GM19452 (cell line): ENCODE measurements at regions not wholly inside any gene's neighbourhood (a gene's known extent, or its start where the extent isn't known, plus 50 kb on each side); places are given as distances from the start of the nearest gene placed in this dataset.

Experiments used
- ATAC-seq: cut with Tn5 transposase; IDR thresholded peaks from one replicate; pipeline ENCODE4 v1.9.1; 2021; ENCODE audit not compliant: unreplicated experiment

GRCh38 chr11:28466506-28466905 is 358.3 kb downstream of the METTL15 start:
- no peak for ATAC-seq

GRCh38 chr11:28464252-28464867 is 356.2 kb downstream of the METTL15 start:
- ATAC-seq, result no peak

GRCh38 chr11:28463826-28464225 is 355.6 kb downstream of the METTL15 start:
- no peak for ATAC-seq

GRCh38 chr11:28461846-28462245 is 353.7 kb downstream of the METTL15 start:
- no peak for ATAC-seq

GRCh38 chr11:28461338-28461737 is 353.1 kb downstream of the METTL15 start:
- ATAC-seq, result no peak

- no peak for ATAC-seq
Observed at GRCh38 chr11:28460348-28460747, 352.2 kb downstream of the METTL15 start.

GRCh38 chr11:28459912-28460311 is 351.7 kb downstream of the METTL15 start:
- ATAC-seq, result no peak

- ATAC-seq, result no peak
Observed at GRCh38 chr11:28457481-28458065, 349.4 kb downstream of the METTL15 start.

GRCh38 chr11:28448186-28448585 is 340.0 kb downstream of the METTL15 start:
- ATAC-seq, result no peak

- ATAC-seq, result no peak
Observed at GRCh38 chr11:28447226-28447625, 339.0 kb downstream of the METTL15 start.

GRCh38 chr11:28442131-28442530 is 333.9 kb downstream of the METTL15 start:
- no peak for ATAC-seq

GRCh38 chr11:28439403-28439802 is 331.2 kb downstream of the METTL15 start:
- ATAC-seq, result no peak

- ATAC-seq, result no peak
Observed at GRCh38 chr11:28420099-28420498, 311.9 kb downstream of the METTL15 start.

- ATAC-seq, result no peak
Observed at GRCh38 chr11:28417601-28418323, 309.6 kb downstream of the METTL15 start.

- no peak for ATAC-seq
Observed at GRCh38 chr11:28412029-28412428, 303.8 kb downstream of the METTL15 start.

GRCh38 chr11:28401446-28401845 is 293.3 kb downstream of the METTL15 start:
- no peak for ATAC-seq

- no peak for ATAC-seq
Observed at GRCh38 chr11:28400331-28401100, 292.3 kb downstream of the METTL15 start.

GRCh38 chr11:28393348-28393747 is 285.2 kb downstream of the METTL15 start:
- no peak for ATAC-seq

GRCh38 chr11:28384418-28384817 is 276.2 kb downstream of the METTL15 start:
- no peak for ATAC-seq

GRCh38 chr11:28383456-28383855 is 275.3 kb downstream of the METTL15 start:
- ATAC-seq, result no peak
